ENCODE measurements at regions not wholly inside any gene's neighbourhood (a gene's known extent, or its start where the extent isn't known, plus 50 kb on each side); places are given as distances from the start of the nearest gene placed in this dataset.

DNA sequence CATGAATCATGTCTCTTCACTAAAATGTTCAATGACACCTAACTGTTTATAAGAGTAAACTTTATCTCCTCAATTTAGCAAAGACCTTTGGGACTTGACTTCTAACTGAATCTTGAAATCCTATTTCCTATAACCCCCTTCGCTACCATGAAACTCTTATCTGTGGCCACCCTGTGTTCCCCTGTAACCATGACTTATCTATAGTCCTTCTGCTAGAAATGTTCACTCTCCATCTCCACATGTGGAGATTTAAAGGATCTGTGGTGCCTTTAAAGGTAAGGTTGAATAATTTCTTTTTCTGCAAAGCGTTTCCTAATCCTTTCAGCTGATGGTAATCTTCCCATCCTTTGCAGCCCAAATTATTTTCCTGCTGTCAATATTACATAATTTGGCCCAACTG lies 436.3 kb upstream of the RUNX1 start:
- TF ChIP-seq MYC (IDR thresholded peaks at IDR 0.05; ENCODE audit: low read depth, low read length) (no peak), CTCF (IDR thresholded peaks at IDR 0.05; ENCODE audit: low read depth, low read length) (no peak), POLR2A (IDR thresholded peaks at IDR 0.05; ENCODE audit: extremely low read depth, insufficient read length) (no peak)
- TF ChIP-seq, protein P1, sequence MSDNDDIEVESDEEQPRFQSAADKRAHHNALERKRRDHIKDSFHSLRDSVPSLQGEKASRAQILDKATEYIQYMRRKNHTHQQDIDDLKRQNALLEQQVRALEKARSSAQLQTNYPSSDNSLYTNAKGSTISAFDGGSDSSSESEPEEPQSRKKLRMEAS (IDR thresholded peaks at IDR 0.05; ENCODE audit: low read depth, low read length) = no peak
- no peak overlapping the region for H3K4me3 ChIP-seq (ENCODE audit: low read depth, low read length)
- no peak for DNase-seq (ENCODE audit: low read depth)

DNA sequence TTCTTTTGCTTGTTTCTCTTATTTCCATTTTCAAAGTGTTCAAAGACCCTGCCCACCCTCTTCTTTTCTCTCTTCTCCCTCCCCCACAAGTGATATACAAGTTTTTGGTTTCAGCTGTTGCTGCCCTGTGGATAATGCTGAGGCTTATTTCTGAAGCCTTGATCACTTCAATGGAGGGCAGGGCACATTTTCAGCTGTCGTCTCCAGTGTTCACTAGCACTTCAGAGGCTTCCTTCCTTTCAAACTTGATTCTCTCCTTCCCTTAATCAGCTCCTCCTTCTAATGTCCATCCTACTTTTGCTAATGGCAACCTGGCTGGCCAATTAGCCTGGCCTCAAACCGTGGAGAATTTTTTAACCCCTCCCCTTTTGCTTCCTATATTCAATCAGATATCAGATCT lies 435.7 kb upstream of the RUNX1 start:
- DNase-seq (ENCODE audit: low read depth) = no peak
- no peak overlapping the region for H3K4me3 ChIP-seq (ENCODE audit: low read depth, low read length)
- no peak for TF ChIP-seq CTCF (IDR thresholded peaks at IDR 0.05; ENCODE audit: low read depth, low read length)
- no peak for TF ChIP-seq MYC (IDR thresholded peaks at IDR 0.05; ENCODE audit: low read depth, low read length)
- TF ChIP-seq, protein P1 (IDR thresholded peaks at IDR 0.05; ENCODE audit: low read depth, low read length) = no peak
- no peak for TF ChIP-seq POLR2A (IDR thresholded peaks at IDR 0.05; ENCODE audit: extremely low read depth, insufficient read length)

DNA sequence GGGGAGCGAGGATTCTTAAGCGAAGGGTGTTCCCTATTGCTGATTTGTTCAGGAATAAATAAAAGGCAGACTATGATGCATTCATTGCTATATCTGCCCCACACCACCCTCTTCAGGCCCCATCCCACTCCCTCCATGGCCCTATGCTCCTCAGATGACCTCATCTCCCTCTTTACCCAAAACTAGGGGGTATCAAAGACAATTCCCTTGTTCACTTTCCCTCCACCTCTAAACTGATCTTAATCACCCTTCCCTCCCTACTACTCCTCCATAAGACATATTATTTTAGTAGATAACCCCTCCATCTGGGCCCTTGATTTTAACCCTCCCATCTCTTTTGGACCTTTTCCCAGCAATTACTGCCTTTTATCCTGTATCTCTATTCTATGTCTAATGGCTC lies 434.9 kb upstream of the RUNX1 start:
- no peak overlapping the region for H3K4me3 ChIP-seq (ENCODE audit: low read depth, low read length)
- TF ChIP-seq MYC (IDR thresholded peaks at IDR 0.05; ENCODE audit: low read depth, low read length) (no peak), POLR2A (IDR thresholded peaks at IDR 0.05; ENCODE audit: extremely low read depth, insufficient read length) (no peak), CTCF (IDR thresholded peaks at IDR 0.05; ENCODE audit: low read depth, low read length) (no peak)
- TF ChIP-seq, protein P1 (IDR thresholded peaks at IDR 0.05; ENCODE audit: low read depth, low read length) = no peak
- DNase-seq (ENCODE audit: low read depth) = no peak

DNA sequence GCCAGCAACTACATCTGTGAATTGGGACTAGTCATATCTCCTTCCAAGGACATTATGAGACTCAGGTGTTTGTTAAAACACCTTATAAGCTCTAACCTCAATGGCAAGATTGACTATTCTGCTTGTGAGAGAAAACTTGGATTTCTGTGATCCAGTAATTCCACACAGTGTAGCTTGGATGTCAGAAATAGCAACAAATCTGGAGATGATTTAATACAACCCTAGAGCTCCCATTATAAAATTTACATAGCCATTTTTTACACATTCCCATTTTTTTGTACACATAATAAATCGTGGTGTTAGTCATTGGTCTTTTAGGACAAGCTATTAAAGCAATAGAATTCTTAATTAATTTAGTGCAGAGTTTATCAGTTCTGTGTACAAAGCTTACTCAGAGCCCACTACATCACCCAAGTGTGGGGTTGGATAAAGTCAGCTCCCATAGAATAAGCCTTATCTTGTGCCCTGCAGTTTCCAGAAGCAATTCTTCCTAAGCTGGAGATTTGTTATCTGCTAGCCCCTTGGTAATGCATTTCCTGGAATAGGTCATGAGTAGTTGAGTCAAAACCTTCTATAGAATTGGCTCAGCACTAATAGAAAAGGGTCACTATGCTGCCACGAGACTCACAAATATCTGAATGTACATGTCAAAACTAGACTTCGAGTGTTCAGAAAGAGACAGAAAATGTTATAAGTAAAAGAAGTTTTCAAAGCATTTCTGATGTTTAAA lies 434.0 kb upstream of the RUNX1 start:
- no peak for TF ChIP-seq MYC (IDR thresholded peaks at IDR 0.05; ENCODE audit: low read depth, low read length)
- TF ChIP-seq, protein P1 (IDR thresholded peaks at IDR 0.05; ENCODE audit: low read depth, low read length) = no peak
- no peak for TF ChIP-seq CTCF (IDR thresholded peaks at IDR 0.05; ENCODE audit: low read depth, low read length)
- TF ChIP-seq POLR2A (IDR thresholded peaks at IDR 0.05; ENCODE audit: extremely low read depth, insufficient read length) = no peak
- no peak overlapping the region for H3K4me3 ChIP-seq (ENCODE audit: low read depth, low read length)
- no peak for DNase-seq (ENCODE audit: low read depth)

DNA sequence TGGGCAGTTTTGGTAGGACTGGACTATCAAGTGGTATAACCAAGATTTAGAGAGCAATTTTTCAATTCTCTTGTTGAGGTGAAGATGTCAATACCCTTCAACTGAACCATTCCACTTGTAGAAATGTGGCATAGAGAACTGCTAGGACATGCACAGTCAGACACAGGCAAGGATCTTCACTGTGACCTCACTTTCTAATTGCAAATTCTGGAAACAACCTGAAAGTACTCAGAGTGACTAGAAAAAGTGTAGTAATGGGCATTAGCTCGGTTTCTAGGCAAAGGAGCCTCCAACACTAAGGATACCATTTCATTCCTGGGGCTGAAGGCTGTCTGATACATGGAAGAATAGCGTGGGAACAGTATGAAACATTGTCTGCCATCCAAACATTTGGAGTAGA lies 433.0 kb upstream of the RUNX1 start:
- DNase-seq (ENCODE audit: low read depth) = no peak
- TF ChIP-seq, protein P1 (IDR thresholded peaks at IDR 0.05; ENCODE audit: low read depth, low read length) = no peak
- no peak for TF ChIP-seq POLR2A (IDR thresholded peaks at IDR 0.05; ENCODE audit: extremely low read depth, insufficient read length)
- TF ChIP-seq CTCF (IDR thresholded peaks at IDR 0.05; ENCODE audit: low read depth, low read length) = no peak
- TF ChIP-seq MYC (IDR thresholded peaks at IDR 0.05; ENCODE audit: low read depth, low read length) = no peak
- H3K4me3 ChIP-seq (ENCODE audit: low read depth, low read length) = no peak overlapping the region
